GM23248 (cell line): ENCODE measurements at regions not wholly inside any gene's neighbourhood (a gene's known extent, or its start where the extent isn't known, plus 50 kb on each side); places are given as distances from the start of the nearest gene placed in this dataset.
A peak's percentile ranks its signal among the peaks of the same experiment; 100 is the strongest.
"Not testable (repeated sequence)": the region's sequence is repeated elsewhere in the genome, so short reads cannot be mapped to it uniquely, and the experiment has no call there.

Experiments
- DNase-seq: peaks from one replicate; pipeline ENCODE4 v3.0.0-alpha.2; 2015
- H2AFZ ChIP-seq: fragments of 200-600 bp; sonication (generic); 2 replicates; pipeline ENCODE4 v1.6.1; 2016; ENCODE audit warnings: antibody characterized with exemption
- H3F3A ChIP-seq: fragments of 200-600 bp; sonication (generic); 2 replicates; pipeline ENCODE4 v1.6.1; 2016; ENCODE audit warnings: mild to moderate bottlenecking, antibody characterized with exemption, mixed run types; ENCODE audit not compliant: insufficient read depth
- H3K27ac ChIP-seq: fragments of 200-600 bp; sonication (generic); 2 replicates; pipeline ENCODE4 v1.5.1; 2016; ENCODE audit warnings: mild to moderate bottlenecking
- H3K27me3 ChIP-seq: fragments of 200-600 bp; sonication (generic); replicated peaks from 2 replicates; pipeline ENCODE4 v1.6.1; 2016; ENCODE audit warnings: mild to moderate bottlenecking; ENCODE audit not compliant: insufficient read depth
- H3K36me3 ChIP-seq: fragments of 200-600 bp; sonication (generic); 2 replicates; pipeline ENCODE4 v1.6.1; 2016; ENCODE audit warnings: low read depth, mild to moderate bottlenecking
- H3K4me1 ChIP-seq: fragments of 200-600 bp; sonication (generic); 2 replicates; pipeline ENCODE4 v1.6.1; 2016; ENCODE audit warnings: mild to moderate bottlenecking; ENCODE audit not compliant: insufficient read depth
- H3K4me2 ChIP-seq: fragments of 200-600 bp; sonication (generic); one replicate; pipeline ENCODE4 v1.6.1; 2016; ENCODE audit warnings: mild to moderate bottlenecking; ENCODE audit not compliant: unreplicated experiment
- H3K4me3 ChIP-seq: fragments of 200-600 bp; sonication (generic); 2 replicates; pipeline ENCODE4 v1.5.1; 2016; ENCODE audit warnings: mild to moderate bottlenecking
- H3K79me2 ChIP-seq: fragments of 200-600 bp; sonication (generic); 2 replicates; pipeline ENCODE4 v1.6.1; 2016; ENCODE audit warnings: mild to moderate bottlenecking; ENCODE audit not compliant: insufficient read depth
- H3K9ac ChIP-seq: fragments of 200-600 bp; sonication (generic); 2 replicates; pipeline ENCODE4 v1.6.1; 2016; ENCODE audit warnings: mild to moderate bottlenecking
- H3K9me2 ChIP-seq: fragments of 200-600 bp; sonication (generic); 2 replicates; pipeline ENCODE4 v1.6.1; 2016; ENCODE audit warnings: mixed run types, mild to moderate bottlenecking, moderate library complexity; ENCODE audit not compliant: insufficient read depth
- H3K9me3 ChIP-seq: fragments of 200-600 bp; sonication (generic); one replicate; pipeline ENCODE4 v1.6.1; 2017; ENCODE audit warnings: low read depth
- H4K20me1 ChIP-seq: fragments of 200-600 bp; sonication (generic); 2 replicates; pipeline ENCODE4 v1.6.0; 2016; ENCODE audit not compliant: insufficient read depth
- EZH2 ChIP-seq: fragments of 200-600 bp; sonication (generic); IDR thresholded peaks from 2 replicates; pipeline ENCODE4 v1.6.1; 2018; ENCODE audit warnings: antibody characterized with exemption, mild to moderate bottlenecking; ENCODE audit not compliant: insufficient read depth, poor library complexity, severe bottlenecking
- EZH2phosphoT487 ChIP-seq: fragments of 200-600 bp; sonication (generic); IDR thresholded peaks from 2 replicates; pipeline ENCODE4 v1.6.1; 2018; ENCODE audit warnings: antibody characterized with exemption, moderate library complexity, mild to moderate bottlenecking, low read depth; ENCODE audit not compliant: insufficient read depth
- WGBS, 2 experiments: methylation state at CpG; one replicate each; pipeline ENCODE4 v1.1.6; 2015 to 2017; ENCODE audit warnings: low lambda C conversion rate in 2 of 2, low coverage in 1 of 2; ENCODE audit errors: missing lambda C conversion rate in 2 of 2; 5-methylcytosine and 5-hydroxymethylcytosine counted together
- in situ Hi-C: fragments of 300-500 bp; cut with MboI; formaldehyde crosslinking; loops from 2 replicates; pipeline ENCODE4 v1.15.0; 2020

GRCh38 chr12:102305486-102305885 lies 107.9 kb upstream of the PMCH start:
- Histone ChIP-seq H2AFZ (no peak overlapping the region), H3K4me3 (no peak overlapping the region), H4K20me1 (no peaks in the 10 kb centered on the region), H3K9me2 (no peaks in the 10 kb centered on the region), H3F3A (no peaks in the 10 kb centered on the region), H3K27ac (no peak overlapping the region), H3K27me3 (no peaks in the 10 kb centered on the region), H3K4me1 (no peaks in the 10 kb centered on the region), H3K36me3 (no peaks in the 10 kb centered on the region), H3K4me2 (no peak overlapping the region), H3K9ac (no peak overlapping the region), H3K79me2 (no peaks in the 10 kb centered on the region), H3K9me3 (no peaks in the 10 kb centered on the region)
- TF ChIP-seq EZH2 (no peak), EZH2phosphoT487 (no peak)
- DNase-seq: no peak
- in situ Hi-C loops: no loop called here
- WGBS, 2 experiments: 71 to 77% methylated on average over 2 of the region's 2 CpGs

GRCh38 chr12:102304667-102305066 lies 107.0 kb upstream of the PMCH start:
- H3K9ac ChIP-seq, H3K79me2 ChIP-seq, H2AFZ ChIP-seq: not testable (repeated sequence)

GRCh38 chr12:102302553-102302952 lies 104.9 kb upstream of the PMCH start:
- H3K9me3 ChIP-seq: no peaks in the 10 kb centered on the region
- H3K36me3 ChIP-seq: no peaks in the 10 kb centered on the region
- H3F3A ChIP-seq: peaks cover 8% of the 10 kb centered on the region; the same call in 1 of the 2 replicates
- H3K9ac ChIP-seq: no peak overlapping the region
- no peaks in the 10 kb centered on the region for H3K79me2 ChIP-seq
- no peak overlapping the region for H2AFZ ChIP-seq
- no peak overlapping the region for H3K4me3 ChIP-seq
- no peak overlapping the region for H3K4me2 ChIP-seq
- H4K20me1 ChIP-seq: no peaks in the 10 kb centered on the region
- in situ Hi-C loops: no loop called here
- H3K27me3 ChIP-seq: no peaks in the 10 kb centered on the region
- H3K27ac ChIP-seq: no peak overlapping the region
- DNase-seq: peak; percentile 17
- H3K9me2 ChIP-seq: no peaks in the 10 kb centered on the region
- TF ChIP-seq EZH2phosphoT487: no peak
- TF ChIP-seq EZH2: no peak
- H3K4me1 ChIP-seq: peaks cover 8% of the 10 kb centered on the region; the same call in 1 of the 2 replicates

More at GRCh38 chr12:102304667-102305066, 107.0 kb upstream of the PMCH start:
- WGBS, 2 experiments: 34 to 35% methylated on average over 5 of the region's 5 CpGs
- H3K4me3 ChIP-seq, H3K4me2 ChIP-seq, H3K9me3 ChIP-seq, H3K4me1 ChIP-seq, H3K27me3 ChIP-seq, H3K9me2 ChIP-seq, H3F3A ChIP-seq, H4K20me1 ChIP-seq, H3K27ac ChIP-seq, in situ Hi-C loops, H3K36me3 ChIP-seq, DNase-seq: not testable (repeated sequence)

GRCh38 chr12:102301547-102301946 lies 103.9 kb upstream of the PMCH start:
- Histone ChIP-seq H3F3A (peaks cover 8% of the 10 kb centered on the region; the same call in 1 of the 2 replicates), H2AFZ (no peak overlapping the region), H3K4me3 (no peak overlapping the region), H3K79me2 (no peaks in the 10 kb centered on the region), H3K27me3 (no peaks in the 10 kb centered on the region), H4K20me1 (no peaks in the 10 kb centered on the region), H3K36me3 (no peaks in the 10 kb centered on the region), H3K9me2 (no peaks in the 10 kb centered on the region), H3K9me3 (no peaks in the 10 kb centered on the region), H3K4me1 (peaks cover 9% of the 10 kb centered on the region; the same call in 1 of the 2 replicates), H3K9ac (no peak overlapping the region), H3K4me2 (no peak overlapping the region), H3K27ac (no peak overlapping the region)
- no peak for DNase-seq
- in situ Hi-C loops: no loop called here
- TF ChIP-seq EZH2: no peak
- no peak for TF ChIP-seq EZH2phosphoT487

- H3K4me1 ChIP-seq: peaks cover 9% of the 10 kb centered on the region; the same call in 1 of the 2 replicates
- H3K4me2 ChIP-seq: no peak overlapping the region
- no peak overlapping the region for H2AFZ ChIP-seq
- H3F3A ChIP-seq: peaks cover 8% of the 10 kb centered on the region; the same call in 1 of the 2 replicates
- peak; percentile 59 for DNase-seq
- H3K27me3 ChIP-seq: no peaks in the 10 kb centered on the region
- TF ChIP-seq EZH2phosphoT487 (no peak), EZH2 (no peak)
- in situ Hi-C loops: no loop called here
- no peak overlapping the region for H3K9ac ChIP-seq
- H3K79me2 ChIP-seq: no peaks in the 10 kb centered on the region
- H3K4me3 ChIP-seq: no peak overlapping the region
- H3K36me3 ChIP-seq: no peaks in the 10 kb centered on the region
- H3K9me2 ChIP-seq: no peaks in the 10 kb centered on the region
- H4K20me1 ChIP-seq: no peaks in the 10 kb centered on the region
- H3K9me3 ChIP-seq: no peaks in the 10 kb centered on the region
- H3K27ac ChIP-seq: no peak overlapping the region
Measured at GRCh38 chr12:102300824-102301461, 103.3 kb upstream of the PMCH start.
